Thyroid gland (tissue), 4 donors: ENCODE measurements at regions not wholly inside any gene's neighbourhood (a gene's known extent, or its start where the extent isn't known, plus 50 kb on each side); places are given as distances from the start of the nearest gene placed in this dataset.

ENCODE experiments used
- CTCF ChIP-seq, 6 experiments: fragments of 200-600 bp in 3 of 6; fragments of 450-650 bp in 3 of 6; sonication (generic) in 3 of 6; IDR thresholded peaks; one replicate each; pipeline ENCODE4 v1.5.1; 2016 to 2019; ENCODE audit warnings: antibody characterized with exemption in 6 of 6, mild to moderate bottlenecking in 2 of 6, inconsistent platforms in 1 of 6, moderate library complexity in 1 of 6
- POLR2A ChIP-seq, 2 donors: fragments of 450-650 bp; IDR thresholded peaks; one replicate each; pipeline ENCODE4 v1.6.1; 2017; ENCODE audit warnings: antibody characterized with exemption in 2 of 2, mild to moderate bottlenecking in 2 of 2, moderate library complexity in 1 of 2

- TF ChIP-seq CTCF (IDR thresholded peaks at IDR 0.05) (no peak), POLR2A (IDR thresholded peaks at IDR 0.05) (no peak)
Measured at GRCh38 chr11:116330439-116331185, 442.2 kb downstream of the BUD13 start.
